Vagina (tissue), 2 donors: ENCODE measurements at regions not wholly inside any gene's neighbourhood (a gene's known extent, or its start where the extent isn't known, plus 50 kb on each side); places are given as distances from the start of the nearest gene placed in this dataset. TPM values are rescaled to one million over a fixed set of nuclear protein-coding genes. Genes with fewer than 3 reads are reported as not detected.
"Not testable (repeated sequence)": the region's sequence is repeated elsewhere in the genome, so short reads cannot be mapped to it uniquely, and the experiment has no call there.

Experiments used
- DNase-seq, 2 donors: peaks; one replicate each; pipeline ENCODE4 v3.0.0-alpha.2; 2017; ENCODE audit errors: extremely low spot score in 2 of 2
- H3K27ac ChIP-seq: fragments of 200-600 bp; sonication (generic); one replicate; pipeline ENCODE4 v1.5.1; 2019
- H3K27me3 ChIP-seq: fragments of 200-600 bp; sonication (generic); one replicate; pipeline ENCODE4 v1.5.1; 2019
- H3K36me3 ChIP-seq, 2 donors: fragments of 200-600 bp; sonication (generic); one replicate each; pipeline ENCODE4 v1.5.1; 2017 to 2019
- H3K4me1 ChIP-seq: fragments of 200-600 bp; sonication (generic); one replicate; pipeline ENCODE4 v1.5.1; 2019
- H3K4me3 ChIP-seq, 2 donors: fragments of 200-600 bp; sonication (generic); 1 replicate in 1 of 2; 2 replicates in 1 of 2; pipeline ENCODE4 v1.5.1; 2016 to 2019
- H3K9me3 ChIP-seq: fragments of 200-600 bp; sonication (generic); one replicate; pipeline ENCODE4 v1.5.1; 2019
- intact Hi-C: fragments of 100-400 bp; cut with DNase I; formaldehyde crosslinking; loops from one replicate; pipeline ENCODE4 v1.15.1; 2023
- small RNA-seq: library from RNA; depleted of rRNA; stranded (forward); fragments of <200 nt; gene quantifications from one replicate; pipeline ENCODE3, GENCODE V24; 2016

DNA sequence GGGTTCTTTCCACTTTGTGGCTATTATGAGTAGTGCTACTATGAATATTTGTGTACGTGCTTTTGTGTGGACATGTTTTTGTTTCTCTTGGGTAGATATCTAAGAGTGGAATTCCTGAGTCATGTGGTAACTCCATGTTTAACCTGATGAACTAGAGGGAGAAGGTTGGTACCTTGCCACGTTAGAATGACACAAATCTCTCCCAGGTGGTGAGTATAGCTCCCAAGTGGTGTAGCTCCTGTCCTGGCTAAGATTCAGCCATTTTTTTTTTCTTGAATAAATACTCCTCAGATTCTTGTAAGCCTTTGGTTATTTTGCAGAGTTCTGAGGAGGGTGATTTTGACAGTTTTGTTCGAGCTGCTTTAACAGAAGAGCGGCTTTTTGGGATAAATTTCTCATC lies 83.2 kb upstream of the DPP6 start:
- H3K4me3 ChIP-seq, H3K27ac ChIP-seq, DNase-seq, intact Hi-C loops, H3K27me3 ChIP-seq, H3K4me1 ChIP-seq, H3K9me3 ChIP-seq, H3K36me3 ChIP-seq: not testable (repeated sequence)

DNA sequence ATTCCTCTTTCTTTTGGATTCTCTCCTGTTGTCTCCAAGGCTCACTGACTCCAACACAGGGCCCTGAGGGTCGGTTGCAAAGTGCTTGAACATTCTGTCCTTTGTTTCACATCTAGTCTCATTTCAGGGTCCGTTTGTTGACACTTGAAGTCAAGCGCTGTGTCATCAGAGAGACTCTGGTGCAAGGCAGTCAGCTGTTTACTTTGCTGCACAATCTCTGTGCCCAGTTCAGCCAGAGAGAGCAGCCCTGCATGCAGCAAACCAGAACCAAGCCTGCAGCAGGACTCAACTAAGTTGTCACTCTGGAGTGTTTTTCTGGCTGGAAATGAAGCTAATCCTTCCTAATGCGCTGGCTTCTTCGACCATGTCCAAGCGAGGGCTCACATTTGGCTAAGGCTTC lies 77.6 kb upstream of the DPP6 start:
- DNase-seq, H3K27ac ChIP-seq, H3K4me3 ChIP-seq, intact Hi-C loops, H3K36me3 ChIP-seq, H3K4me1 ChIP-seq, H3K9me3 ChIP-seq, H3K27me3 ChIP-seq: not testable (repeated sequence)

DNA sequence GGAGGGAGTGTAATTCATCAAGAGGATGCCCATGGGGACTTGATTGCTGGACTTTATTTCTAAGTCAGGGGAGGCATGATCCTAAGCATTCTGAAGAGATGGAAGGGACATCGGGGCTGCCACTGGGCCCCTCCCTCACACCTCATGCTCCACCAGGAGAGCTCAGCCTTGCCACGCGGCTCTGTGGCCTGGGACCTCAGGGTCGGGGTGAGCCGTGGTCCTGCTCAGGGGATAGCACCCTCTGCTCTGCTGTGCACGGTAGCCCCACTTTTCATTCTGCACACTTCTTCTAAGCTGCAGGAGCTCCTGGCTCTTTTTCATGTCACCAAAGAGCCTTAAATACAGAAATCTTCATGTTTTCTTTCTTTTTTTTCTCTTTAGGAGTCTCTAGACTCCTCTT lies 75.5 kb upstream of the DPP6 start:
- intact Hi-C loops, H3K27ac ChIP-seq, DNase-seq, H3K36me3 ChIP-seq, H3K9me3 ChIP-seq, H3K4me3 ChIP-seq, H3K4me1 ChIP-seq, H3K27me3 ChIP-seq: not testable (repeated sequence)

DNA sequence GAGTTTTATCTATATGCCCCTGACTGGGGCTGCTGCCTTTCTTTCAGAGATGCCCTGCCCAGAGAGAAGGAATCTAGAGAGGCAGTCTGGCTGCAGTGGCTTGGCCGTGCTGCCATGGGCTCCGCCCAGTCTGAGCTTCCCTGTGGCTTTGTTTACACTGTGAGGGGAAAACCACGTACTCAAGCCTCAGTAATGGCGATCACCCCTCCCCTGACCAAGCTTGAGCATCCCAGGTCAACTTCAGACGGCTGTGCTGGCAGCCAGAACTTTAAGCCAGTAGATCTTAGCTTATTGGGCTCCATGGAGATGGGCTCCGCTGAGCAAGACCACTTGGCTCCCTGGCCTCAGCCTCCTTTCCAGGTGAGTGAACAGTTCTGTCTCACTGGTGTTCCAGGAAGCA lies 69.0 kb upstream of the DPP6 start:
- H3K4me3 ChIP-seq, intact Hi-C loops, H3K9me3 ChIP-seq, H3K27ac ChIP-seq, DNase-seq, H3K36me3 ChIP-seq, H3K4me1 ChIP-seq, H3K27me3 ChIP-seq: not testable (repeated sequence)

DNA sequence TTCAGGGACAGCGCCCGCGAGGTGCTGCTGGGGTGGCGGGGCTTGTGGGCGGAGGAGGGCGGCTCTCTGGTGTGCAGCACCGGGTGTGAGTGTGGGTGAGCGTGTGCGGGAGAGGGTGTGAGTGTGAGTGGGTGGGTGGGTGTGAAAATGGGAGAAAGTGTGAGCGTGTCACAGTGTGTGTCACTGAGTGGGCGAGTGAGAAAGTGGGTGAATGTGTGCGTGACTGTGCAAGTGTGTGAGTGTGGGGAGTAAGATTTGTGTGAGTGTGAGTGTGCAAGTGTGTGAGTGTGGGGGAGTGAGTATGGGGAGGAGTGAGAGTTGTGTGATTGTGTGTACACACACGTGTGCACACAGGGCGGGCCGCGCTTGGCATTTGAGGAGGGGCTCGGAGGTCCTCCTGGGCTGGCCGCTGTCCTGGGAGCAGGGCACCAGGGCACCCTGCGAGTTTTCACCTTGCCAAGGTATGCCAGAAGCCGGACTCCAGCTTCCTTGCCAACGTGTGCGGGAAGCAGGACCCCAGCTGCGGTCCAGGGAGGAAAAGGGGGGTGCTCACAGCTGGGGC lies 63.1 kb upstream of the DPP6 start:
- H3K4me3 ChIP-seq, DNase-seq, H3K9me3 ChIP-seq, H3K36me3 ChIP-seq, H3K27me3 ChIP-seq, H3K27ac ChIP-seq, H3K4me1 ChIP-seq, intact Hi-C loops: not testable (repeated sequence)

DNA sequence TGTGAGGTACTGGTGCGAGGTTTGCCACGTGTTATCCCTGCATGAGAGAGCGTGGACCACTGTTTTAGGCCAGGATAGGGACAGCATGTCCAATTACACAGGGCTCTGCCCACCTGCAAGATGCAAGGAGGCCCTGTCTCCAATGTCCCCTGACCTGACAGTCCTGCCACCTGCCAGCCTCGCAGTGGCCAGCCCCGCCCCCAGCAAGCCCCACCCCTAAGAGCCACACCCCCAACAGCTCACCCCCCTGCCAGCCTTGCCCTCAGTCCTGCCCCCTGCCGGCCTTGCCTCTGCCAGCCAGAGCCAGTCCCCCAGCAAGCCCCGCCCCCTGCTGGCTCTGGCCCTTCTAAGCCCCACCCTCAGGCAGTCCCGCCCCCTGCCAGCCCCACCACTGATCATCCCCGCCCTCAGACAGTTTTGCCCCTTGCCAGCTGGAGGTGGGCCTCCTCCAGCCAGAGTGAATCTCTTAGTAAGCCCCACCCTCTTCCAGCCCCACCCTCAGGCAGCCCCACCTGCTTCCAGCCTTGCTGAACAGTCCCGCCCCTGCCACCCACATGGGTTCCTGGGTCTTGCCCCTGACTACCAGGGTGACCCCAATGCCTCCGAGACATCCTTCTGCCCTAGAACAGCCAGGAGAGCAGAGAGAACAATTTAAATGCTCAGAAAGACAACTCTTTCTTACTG lies 62.3 kb upstream of the DPP6 start:
- intact Hi-C loops: loop anchor here (10.0 kb wide), 1 partner anchor 1025 kb away; no protein-coding TSS in a partner anchor
- not testable (repeated sequence) for H3K27ac ChIP-seq, H3K27me3 ChIP-seq, H3K4me1 ChIP-seq, H3K9me3 ChIP-seq, DNase-seq, H3K36me3 ChIP-seq, H3K4me3 ChIP-seq

DNA sequence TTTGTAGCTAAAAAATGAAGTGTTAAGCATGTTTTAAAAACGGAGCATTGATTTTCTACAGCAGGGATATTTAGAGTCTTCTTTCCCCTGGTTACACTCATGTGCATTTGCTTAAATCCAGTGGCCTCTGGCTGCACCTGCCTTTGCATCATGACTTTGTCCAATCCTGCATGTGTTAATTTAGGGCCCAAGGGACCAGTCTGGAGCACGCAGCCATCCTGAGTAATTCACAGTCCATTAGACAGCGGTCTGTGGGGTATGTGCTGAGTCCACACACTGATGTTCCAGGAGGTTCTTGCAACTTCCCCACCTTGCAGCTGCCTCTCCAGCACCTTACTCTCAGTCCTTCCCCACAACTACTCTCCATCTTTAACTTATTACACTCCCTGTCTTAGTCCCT lies 60.7 kb upstream of the DPP6 start:
- intact Hi-C loops: loop anchor here (10.0 kb wide), 1 partner anchor 1027 kb away; no protein-coding TSS in a partner anchor
- not testable (repeated sequence) for H3K27ac ChIP-seq, H3K36me3 ChIP-seq, H3K4me3 ChIP-seq, H3K9me3 ChIP-seq, H3K4me1 ChIP-seq, DNase-seq, H3K27me3 ChIP-seq

DNA sequence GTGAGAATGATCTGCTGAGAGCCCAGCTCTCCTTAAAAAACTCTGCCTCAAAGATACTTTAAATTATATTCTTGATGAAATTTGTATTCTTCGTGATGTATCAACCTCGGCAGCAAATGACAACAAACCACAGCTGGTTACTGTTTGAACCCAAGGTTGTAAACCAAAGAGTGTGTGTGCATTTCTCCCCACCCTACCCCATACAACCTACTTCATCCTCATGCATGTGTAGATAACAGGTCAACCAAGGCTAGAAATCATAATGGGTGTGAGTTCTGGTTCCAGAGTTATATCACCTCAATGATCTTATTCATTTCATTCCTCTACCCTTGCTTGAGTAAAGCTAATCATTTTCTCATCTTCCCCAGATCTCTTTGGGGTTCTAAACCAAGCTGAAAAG lies 58.8 kb upstream of the DPP6 start:
- not testable (repeated sequence) for H3K4me3 ChIP-seq, H3K9me3 ChIP-seq, H3K27me3 ChIP-seq, H3K4me1 ChIP-seq, H3K27ac ChIP-seq, H3K36me3 ChIP-seq, DNase-seq
- intact Hi-C loops: loop anchor here (10.0 kb wide), 1 partner anchor 1029 kb away; no protein-coding TSS in a partner anchor

DNA sequence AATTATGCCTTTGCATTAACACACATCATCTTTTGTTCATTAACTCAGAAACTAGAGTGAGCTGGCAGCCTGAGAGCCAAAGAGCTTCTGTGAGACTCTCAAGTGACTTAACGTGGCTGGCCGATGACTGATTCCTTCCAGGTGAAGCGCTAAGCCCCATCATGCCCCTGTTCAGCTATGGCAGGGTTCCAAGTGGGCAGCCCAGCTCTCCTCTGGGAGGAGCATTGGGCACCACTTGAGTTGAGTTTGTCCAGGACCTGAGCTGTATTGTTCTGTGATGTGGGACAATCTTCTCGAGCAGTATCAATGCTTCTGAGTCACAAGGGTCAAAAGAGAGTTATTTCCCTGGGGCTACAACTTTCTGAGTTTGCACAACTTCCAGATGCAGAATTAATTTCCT lies 53.3 kb upstream of the DPP6 start:
- not testable (repeated sequence) for H3K27me3 ChIP-seq, H3K27ac ChIP-seq, H3K4me1 ChIP-seq, H3K9me3 ChIP-seq, H3K4me3 ChIP-seq, H3K36me3 ChIP-seq, DNase-seq
- intact Hi-C loops: loop anchor here (10.0 kb wide), 1 partner anchor 1034 kb away; no protein-coding TSS in a partner anchor

Small RNAs in the stretch of these regions (small RNA-seq; reads per million reads assigned to genes)
- gene AC005588.1 (not detected), gene AC079809.1 (not detected)
